HepG2 (cell line): ENCODE measurements at regions not wholly inside any gene's neighbourhood (a gene's known extent, or its start where the extent isn't known, plus 50 kb on each side); places are given as distances from the start of the nearest gene placed in this dataset.

Experiments used
- ATAC-seq: fragments of 200-7000 bp; cut with Tn5 transposase; 3 replicates; pipeline ENCODE4 v1.9.1; 2020; ENCODE audit warnings: mild to moderate bottlenecking, moderate library complexity
- BruUV-seq: library from RNA; stranded (reverse); fragments of 400-500 nt; replicated peaks from 2 replicates; lab custom pipeline; 2021; lab: Mats Ljungman, UMichigan
- CTCF ChIA-PET: fragments of 300-600 bp; formaldehyde crosslinking; extraction: SDS; loops from one replicate; lab custom pipeline; 2021; ENCODE audit warnings: low total read pairs, inconsistent platforms, low intra/inter-chr PET ratio; lab: Yijun Ruan, JAX
- POLR2A ChIA-PET: fragments of 350-600 bp; sonication (Branson Sonifier 250); formaldehyde crosslinking; loops from one replicate; lab custom pipeline; 2020; ENCODE audit warnings: antibody characterized with exemption, inconsistent platforms; lab: Yijun Ruan, JAX
- DNase-seq: peaks from one replicate; pipeline ENCODE4 v3.0.0-alpha.2; 2015; ENCODE audit warnings: low spot score
- FAIRE-seq: peaks from 3 replicates; lab custom pipeline; 2011; peaks lifted over from hg19 to GRCh38; lab: Jason Lieb, UNC
- H2AFZ ChIP-seq: one replicate; pipeline ENCODE4 v1.6.1; 2011; ENCODE audit warnings: low read length, inconsistent platforms
- H3K27ac ChIP-seq: fragments of 300-600 bp; 3 replicates; pipeline ENCODE4 v1.8.0; 2011; ENCODE audit warnings: mixed run types, mild to moderate bottlenecking, mixed read lengths, low read length, inconsistent platforms; ENCODE audit not compliant: insufficient read depth; ENCODE audit errors: extremely low read length
- H3K27me3 ChIP-seq, 2 experiments: fragments of 200-600 bp in 1 of 2; 2 replicates in 1 of 2; 3 replicates in 1 of 2; pipeline versions ENCODE4 v1.6.0 to v1.8.0; 2011; ENCODE audit warnings: low read length in 2 of 2, mild to moderate bottlenecking in 2 of 2, moderate library complexity in 2 of 2, inconsistent platforms in 1 of 2; ENCODE audit not compliant: insufficient read depth in 2 of 2, control insufficient read depth in 1 of 2
- H3K36me3 ChIP-seq, 2 experiments: fragments of 200-600 bp in 1 of 2; replicated peaks in 1 of 2; 2 replicates in 1 of 2; 3 replicates in 1 of 2; pipeline versions ENCODE4 v1.5.1 to v1.8.0; 2011; ENCODE audit warnings: low read length in 2 of 2, inconsistent platforms in 1 of 2; ENCODE audit not compliant: insufficient read depth in 2 of 2, control insufficient read depth in 1 of 2
- H3K4me1 ChIP-seq: 2 replicates; pipeline ENCODE4 v1.5.1; 2012; ENCODE audit warnings: low read length, inconsistent platforms; ENCODE audit not compliant: insufficient read depth
- H3K4me2 ChIP-seq: 2 replicates; pipeline ENCODE4 v1.6.0; 2011; ENCODE audit warnings: low read depth, low read length, inconsistent platforms
- H3K4me3 ChIP-seq, 3 experiments: fragments of 200-600 bp in 1 of 3; sonication (generic), shearing (Covaris generic) in 1 of 3; replicated peaks in 1 of 3; 2 replicates each; pipeline ENCODE4 v1.5.1; 2011 to 2016; ENCODE audit warnings: low read length in 3 of 3, inconsistent platforms in 2 of 3, low read depth in 2 of 3, mild to moderate bottlenecking in 2 of 3, control low read depth in 1 of 3, mixed read lengths in 1 of 3; ENCODE audit not compliant: insufficient read depth in 1 of 3
- H3K79me2 ChIP-seq: one replicate; pipeline ENCODE4 v1.6.1; 2011; ENCODE audit warnings: low read length, inconsistent platforms; ENCODE audit not compliant: insufficient read depth
- H3K9ac ChIP-seq: 2 replicates; pipeline ENCODE4 v1.6.0; 2011; ENCODE audit warnings: mild to moderate bottlenecking, low read depth, low read length, inconsistent platforms; ENCODE audit not compliant: insufficient read depth
- H3K9me3 ChIP-seq: 2 replicates; pipeline ENCODE4 v1.5.1; 2012; ENCODE audit warnings: mild to moderate bottlenecking, low read length
- H4K20me1 ChIP-seq: 2 replicates; pipeline ENCODE4 v1.6.0; 2011; ENCODE audit warnings: inconsistent platforms, mild to moderate bottlenecking, low read length, moderate library complexity; ENCODE audit not compliant: insufficient read depth
- GTF3A ChIP-seq: sonication (generic); formaldehyde crosslinking; conservative IDR thresholded peaks from 2 replicates; pipeline ENCODE4 v1.4.0; 2020; ENCODE audit warnings: mild to moderate bottlenecking, missing genetic modification reagents
- KAT2B ChIP-seq: fragments of 150-350 bp; IDR thresholded peaks from 2 replicates; pipeline ENCODE4 v1.6.1; 2014; ENCODE audit warnings: low read depth, low read length, borderline replicate concordance
- KIAA2018 ChIP-seq: sonication (generic); formaldehyde crosslinking; IDR thresholded peaks from 2 replicates; pipeline ENCODE4 v1.5.0; 2020; ENCODE audit warnings: mild to moderate bottlenecking, missing genetic modification reagents, borderline replicate concordance
- WGBS: methylation state at CpG from one replicate; pipeline ENCODE4 v1.1.6; 2017; ENCODE audit warnings: low lambda C conversion rate; 5-methylcytosine and 5-hydroxymethylcytosine counted together
- in situ Hi-C: cut with HindIII; loops from 2 replicates; pipeline ENCODE4 v1.10.0; 2017; ENCODE audit warnings: low pct_unique_long_range_greater_than_20kb; ENCODE audit not compliant: extremely low pct_ligation_motif_present
- intact Hi-C: fragments of 100-400 bp; cut with micrococcal nuclease; formaldehyde crosslinking; loops from one replicate; pipeline ENCODE4 v1.10.0; 2022; ENCODE audit not compliant: unreplicated experiment

- CTCF ChIA-PET: no interaction called here
- no peak for ATAC-seq
Observed at GRCh38 chr12:30015631-30016337, 232.0 kb upstream of the TMTC1 start.

More at GRCh38 chr12:30015631-30016337, 232.0 kb upstream of the TMTC1 start:
- Histone ChIP-seq H3K27me3 (no peaks in the 10 kb centered on the region), H3K4me1 (no peaks in the 10 kb centered on the region), H3K9me3 (no peaks in the 10 kb centered on the region), H4K20me1 (no peaks in the 10 kb centered on the region), H3K4me2 (no peak overlapping the region), H3K4me3 (no peak overlapping the region), H3K36me3 (no peaks in the 10 kb centered on the region), H2AFZ (no peak overlapping the region), H3K9ac (no peak overlapping the region), H3K79me2 (no peaks in the 10 kb centered on the region), H3K27ac (no peak overlapping the region)
- intact Hi-C loops: no loop called here
- DNase-seq: no peak
- WGBS: 0% methylated on average over 5 of the region's 5 CpGs
- POLR2A ChIA-PET: no interaction called here
- no peak for TF ChIP-seq KIAA2018 (CRISPR knock-in tag)
- no peak for TF ChIP-seq GTF3A (CRISPR knock-in tag)
- no peak for TF ChIP-seq KAT2B
- in situ Hi-C loops: no loop called here
- FAIRE-seq: no peak
- BruUV-seq: no TSS peak
